GM12875 (cell line): ENCODE measurements at regions not wholly inside any gene's neighbourhood (a gene's known extent, or its start where the extent isn't known, plus 50 kb on each side); places are given as distances from the start of the nearest gene placed in this dataset.
"Not testable (repeated sequence)": the region's sequence is repeated elsewhere in the genome, so short reads cannot be mapped to it uniquely, and the experiment has no call there.

ENCODE experiments used
- H3K4me3 ChIP-seq: one replicate; pipeline ENCODE4 v1.5.1; 2011; ENCODE audit warnings: low read depth, low read length, control low read depth
- TF ChIP-seq, protein P1 (sequence below): IDR thresholded peaks from 2 replicates; pipeline ENCODE4 v1.5.1; 2011; ENCODE audit warnings: low read depth, mild to moderate bottlenecking, control low read depth, inconsistent platforms, low read length, moderate library complexity, borderline replicate concordance; ENCODE audit not compliant: insufficient read depth

DNA sequence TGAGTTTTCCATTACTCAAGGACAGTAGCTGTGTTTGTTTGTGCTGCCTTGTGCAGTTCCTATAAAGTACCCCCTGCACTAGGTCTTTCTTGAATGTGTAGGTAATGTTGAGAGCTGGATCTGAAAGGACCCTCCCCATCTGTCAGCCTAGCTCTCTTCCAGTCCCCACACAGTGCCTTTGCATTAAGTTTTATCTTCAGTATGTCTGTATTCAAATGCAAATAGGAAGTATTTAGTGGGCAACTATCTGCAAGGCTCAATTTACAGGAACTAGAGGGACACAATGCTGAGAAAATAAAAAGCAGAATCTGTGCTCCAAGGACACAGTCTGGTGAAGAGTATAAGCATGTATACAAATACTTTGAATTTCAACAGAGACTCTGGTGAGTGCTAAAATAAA, 558.5 kb downstream of the RFC3 start:
- TF ChIP-seq, protein P1, sequence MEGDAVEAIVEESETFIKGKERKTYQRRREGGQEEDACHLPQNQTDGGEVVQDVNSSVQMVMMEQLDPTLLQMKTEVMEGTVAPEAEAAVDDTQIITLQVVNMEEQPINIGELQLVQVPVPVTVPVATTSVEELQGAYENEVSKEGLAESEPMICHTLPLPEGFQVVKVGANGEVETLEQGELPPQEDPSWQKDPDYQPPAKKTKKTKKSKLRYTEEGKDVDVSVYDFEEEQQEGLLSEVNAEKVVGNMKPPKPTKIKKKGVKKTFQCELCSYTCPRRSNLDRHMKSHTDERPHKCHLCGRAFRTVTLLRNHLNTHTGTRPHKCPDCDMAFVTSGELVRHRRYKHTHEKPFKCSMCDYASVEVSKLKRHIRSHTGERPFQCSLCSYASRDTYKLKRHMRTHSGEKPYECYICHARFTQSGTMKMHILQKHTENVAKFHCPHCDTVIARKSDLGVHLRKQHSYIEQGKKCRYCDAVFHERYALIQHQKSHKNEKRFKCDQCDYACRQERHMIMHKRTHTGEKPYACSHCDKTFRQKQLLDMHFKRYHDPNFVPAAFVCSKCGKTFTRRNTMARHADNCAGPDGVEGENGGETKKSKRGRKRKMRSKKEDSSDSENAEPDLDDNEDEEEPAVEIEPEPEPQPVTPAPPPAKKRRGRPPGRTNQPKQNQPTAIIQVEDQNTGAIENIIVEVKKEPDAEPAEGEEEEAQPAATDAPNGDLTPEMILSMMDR = no peak
- H3K4me3 ChIP-seq = no peak overlapping the region

DNA sequence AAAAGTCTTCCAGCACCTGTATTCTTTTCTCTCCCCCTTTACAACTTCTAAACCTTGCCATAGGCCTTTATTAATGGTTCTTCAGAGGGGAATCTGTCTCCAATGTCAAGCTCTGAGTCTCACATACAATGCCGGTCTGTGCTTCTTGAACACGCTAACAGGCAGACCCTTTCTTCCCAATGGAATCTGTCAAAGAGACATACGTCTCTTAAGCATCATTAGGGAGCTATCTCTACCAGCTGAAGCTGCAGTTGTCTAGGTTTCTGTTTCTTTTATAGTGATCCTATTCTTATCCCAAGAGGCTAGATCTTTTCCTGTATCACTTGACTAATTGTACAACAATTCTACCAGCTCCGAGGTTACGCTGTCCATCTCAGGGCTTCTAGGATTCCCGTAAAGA, 560.8 kb upstream of the NBEA start:
- TF ChIP-seq, protein P1 = no peak
- no peak overlapping the region for H3K4me3 ChIP-seq

DNA sequence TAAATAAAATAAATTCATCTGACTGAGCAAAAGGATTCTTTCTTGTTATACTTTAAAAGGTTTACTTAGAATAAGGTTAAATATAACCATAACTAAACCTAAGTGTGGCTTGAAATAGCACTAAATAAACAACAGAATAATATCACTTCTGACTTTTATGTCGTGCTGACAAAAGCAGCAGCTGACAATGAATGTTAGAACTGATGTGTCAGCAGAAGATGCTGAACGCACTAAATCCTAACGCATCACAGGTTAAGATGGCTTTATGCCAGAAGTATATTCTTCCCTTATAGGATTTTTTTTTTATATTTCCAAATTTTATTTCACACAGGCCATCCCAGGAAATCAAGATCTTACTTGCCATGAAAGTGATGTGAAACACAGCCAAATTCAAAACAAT, 558.3 kb upstream of the NBEA start:
- TF ChIP-seq, protein P1 = no peak
- no peak overlapping the region for H3K4me3 ChIP-seq

DNA sequence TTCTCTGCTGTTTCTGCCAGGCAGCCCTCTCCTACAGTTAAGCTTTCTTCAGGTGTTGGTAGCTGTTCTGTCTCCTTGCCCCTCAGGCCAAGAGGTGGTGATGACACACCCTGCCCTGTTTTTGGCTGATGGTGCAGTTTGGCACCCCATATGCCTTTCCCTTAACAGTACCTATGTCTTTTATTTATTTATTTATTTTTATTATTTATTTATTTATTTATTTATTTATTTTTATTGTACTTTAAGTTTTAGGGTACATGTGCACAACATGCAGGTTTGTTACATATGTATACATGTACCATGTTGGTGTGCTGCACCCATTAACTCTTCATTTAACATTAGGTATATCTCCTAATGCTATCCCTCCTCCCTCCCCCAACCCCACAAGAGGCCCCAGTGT, 555.8 kb upstream of the NBEA start:
- H3K4me3 ChIP-seq = not testable (repeated sequence)

DNA sequence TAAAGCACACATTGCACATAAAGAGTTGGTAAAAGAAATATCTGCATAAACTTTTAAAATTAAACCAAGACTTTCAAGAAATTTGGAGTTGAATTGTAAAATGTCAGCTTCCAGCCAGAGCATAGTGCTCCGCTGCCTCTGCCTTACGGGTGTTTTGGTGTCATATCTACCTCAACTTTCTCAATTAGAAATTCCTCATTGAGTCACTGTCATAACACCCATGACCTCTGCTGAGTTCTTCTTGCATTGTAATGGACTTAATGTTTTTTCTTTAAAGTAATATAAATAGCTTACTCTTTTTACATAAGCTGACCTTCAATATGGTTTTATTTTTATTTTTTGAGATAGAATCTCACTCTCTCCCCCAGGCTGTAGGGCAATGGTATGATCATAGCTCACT, 551.0 kb upstream of the NBEA start:
- H3K4me3 ChIP-seq = no peak overlapping the region
- TF ChIP-seq, protein P1 = no peak

DNA sequence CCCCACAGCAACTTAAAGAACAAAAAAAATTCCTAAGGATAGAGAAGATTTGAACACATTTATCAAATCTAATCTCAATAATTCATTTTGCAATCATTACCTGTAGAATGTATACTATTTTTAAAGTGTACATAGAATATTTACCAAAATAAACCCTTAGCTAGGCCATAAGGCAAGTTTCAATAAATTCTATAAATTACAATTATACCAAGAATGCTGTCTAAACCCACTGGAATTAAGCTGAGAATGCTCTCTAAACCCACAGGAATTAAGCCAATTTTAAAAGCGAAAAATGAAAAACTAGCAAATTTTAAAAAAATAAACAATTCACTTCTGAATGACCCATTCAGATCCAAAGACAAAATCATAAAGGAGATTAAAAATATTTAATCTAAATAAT, 540.4 kb upstream of the NBEA start:
- TF ChIP-seq, protein P1 = no peak

DNA sequence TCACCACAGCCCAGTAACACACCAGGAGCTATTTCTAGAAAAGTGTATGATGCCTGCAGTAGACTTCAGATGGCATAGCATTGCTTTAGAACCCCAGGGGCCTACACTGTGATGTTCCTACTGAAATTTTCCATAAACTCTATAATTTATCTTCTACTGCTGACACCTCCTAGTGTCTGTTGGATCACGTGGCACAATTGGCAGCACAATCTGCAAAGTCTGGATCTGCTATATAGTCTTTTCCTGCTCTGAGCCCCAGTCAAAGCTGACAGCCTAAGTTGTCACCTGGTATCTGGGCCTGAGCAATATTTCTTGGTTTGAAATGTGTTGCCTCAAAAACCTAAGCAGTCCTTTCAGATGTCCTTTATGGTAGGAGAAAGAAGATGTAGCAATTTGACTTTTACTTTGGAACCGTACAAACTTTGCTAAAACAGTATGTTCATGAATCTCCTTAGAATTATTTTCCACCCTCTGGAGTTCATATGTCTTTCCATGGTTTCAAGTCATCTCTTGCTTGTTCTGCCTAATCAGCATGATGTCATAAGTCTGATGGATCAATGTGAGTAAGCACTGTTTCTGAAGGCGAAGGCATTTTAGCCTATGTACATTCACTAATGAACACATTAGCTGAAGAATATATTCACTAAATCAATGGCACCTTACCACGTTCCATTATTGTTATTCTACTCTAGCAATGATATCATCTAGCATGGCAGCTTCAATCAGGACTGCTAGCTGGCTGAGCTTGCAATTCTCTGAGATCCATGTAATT, 536.5 kb upstream of the NBEA start:
- TF ChIP-seq, protein P1 = no peak
- no peak overlapping the region for H3K4me3 ChIP-seq

More for the DNA sequence above, 540.4 kb upstream of the NBEA start:
- no peak overlapping the region for H3K4me3 ChIP-seq
